ENCODE measurements at regions not wholly inside any gene's neighbourhood (a gene's known extent, or its start where the extent isn't known, plus 50 kb on each side); places are given as distances from the start of the nearest gene placed in this dataset.
"Not testable (repeated sequence)": the region's sequence is repeated elsewhere in the genome, so short reads cannot be mapped to it uniquely, and the experiment has no call there.

- no peak overlapping the region for H3K4me2 ChIP-seq (ENCODE audit: low read length)
- H3K4me1 ChIP-seq = no peaks in the 10 kb centered on the region
- H3K9me3 ChIP-seq (ENCODE audit: control insufficient read depth, low read length) = no peaks in the 10 kb centered on the region
- no peak for TF ChIP-seq CTCF (IDR thresholded peaks at IDR 0.05)
- no peak overlapping the region for H3K9ac ChIP-seq
- no peaks in the 10 kb centered on the region for H3K27me3 ChIP-seq (ENCODE audit: control insufficient read depth, insufficient read depth, low read length)
- no peaks in the 10 kb centered on the region for H3K36me3 ChIP-seq (ENCODE audit: control insufficient read depth, insufficient read depth, low read length)
- H3K79me2 ChIP-seq = no peaks in the 10 kb centered on the region
- no peak overlapping the region for H2AFZ ChIP-seq
- no peak overlapping the region for H3K27ac ChIP-seq
- no peak overlapping the region for H3K4me3 ChIP-seq (ENCODE audit: low read depth, low read length)
Measured at GRCh38 chr11:25824688-25825087, 507.2 kb upstream of the ANO3 start.

- H3K4me1 ChIP-seq; H3K9me3 ChIP-seq (ENCODE audit: control insufficient read depth, low read length); H3K36me3 ChIP-seq (ENCODE audit: control insufficient read depth, insufficient read depth, low read length); H3K27me3 ChIP-seq (ENCODE audit: control insufficient read depth, insufficient read depth, low read length); H3K9ac ChIP-seq; H3K4me3 ChIP-seq (ENCODE audit: low read depth, low read length); H3K27ac ChIP-seq; H3K79me2 ChIP-seq; H2AFZ ChIP-seq; H3K4me2 ChIP-seq (ENCODE audit: low read length): not testable (repeated sequence)
Measured at GRCh38 chr11:25831485-25831884, 500.4 kb upstream of the ANO3 start.

- no peaks in the 10 kb centered on the region for H3K4me1 ChIP-seq
- no peak for TF ChIP-seq CTCF (IDR thresholded peaks at IDR 0.05)
Measured at GRCh38 chr11:25838918-25839625, 492.9 kb upstream of the ANO3 start.

GRCh38 chr11:25844811-25845210 is 487.1 kb upstream of the ANO3 start:
- no peak overlapping the region for H3K9ac ChIP-seq
- no peak overlapping the region for H3K4me3 ChIP-seq (ENCODE audit: low read depth, low read length)
- H3K27me3 ChIP-seq (ENCODE audit: control insufficient read depth, insufficient read depth, low read length) = no peaks in the 10 kb centered on the region
- H3K27ac ChIP-seq = no peak overlapping the region
- H3K4me2 ChIP-seq (ENCODE audit: low read length) = no peak overlapping the region
- no peaks in the 10 kb centered on the region for H3K4me1 ChIP-seq
- no peak for TF ChIP-seq CTCF (IDR thresholded peaks at IDR 0.05)
- H3K9me3 ChIP-seq (ENCODE audit: control insufficient read depth, low read length) = no peaks in the 10 kb centered on the region
- H3K36me3 ChIP-seq (ENCODE audit: control insufficient read depth, insufficient read depth, low read length) = no peaks in the 10 kb centered on the region
- H2AFZ ChIP-seq = no peak overlapping the region
- no peaks in the 10 kb centered on the region for H3K79me2 ChIP-seq

More at GRCh38 chr11:25838918-25839625, 492.9 kb upstream of the ANO3 start:
- Histone ChIP-seq H3K36me3 (ENCODE audit: control insufficient read depth, insufficient read depth, low read length) (no peaks in the 10 kb centered on the region), H3K4me2 (ENCODE audit: low read length) (no peak overlapping the region), H3K4me3 (ENCODE audit: low read depth, low read length) (no peak overlapping the region), H3K79me2 (no peaks in the 10 kb centered on the region), H3K27me3 (ENCODE audit: control insufficient read depth, insufficient read depth, low read length) (no peaks in the 10 kb centered on the region), H3K9ac (no peak overlapping the region), H3K27ac (no peak overlapping the region), H2AFZ (no peak overlapping the region), H3K9me3 (ENCODE audit: control insufficient read depth, low read length) (no peaks in the 10 kb centered on the region)

- Histone ChIP-seq H3K27ac (no peak overlapping the region), H3K9me3 (ENCODE audit: control insufficient read depth, low read length) (no peaks in the 10 kb centered on the region), H3K9ac (no peak overlapping the region), H3K4me2 (ENCODE audit: low read length) (no peak overlapping the region), H3K27me3 (ENCODE audit: control insufficient read depth, insufficient read depth, low read length) (no peaks in the 10 kb centered on the region), H2AFZ (no peak overlapping the region), H3K79me2 (no peaks in the 10 kb centered on the region), H3K4me3 (ENCODE audit: low read depth, low read length) (no peak overlapping the region), H3K36me3 (ENCODE audit: control insufficient read depth, insufficient read depth, low read length) (no peaks in the 10 kb centered on the region), H3K4me1 (no peaks in the 10 kb centered on the region)
- no peak for TF ChIP-seq CTCF (IDR thresholded peaks at IDR 0.05)
Measured at GRCh38 chr11:25855916-25856315, 476.0 kb upstream of the ANO3 start.
